ENCODE measurements at regions not wholly inside any gene's neighbourhood (a gene's known extent, or its start where the extent isn't known, plus 50 kb on each side); places are given as distances from the start of the nearest gene placed in this dataset.

- DNase-seq = no peak
- Histone ChIP-seq H3K4me3 (no peak overlapping the region), H3K27ac (no peak overlapping the region), H3K4me1 (no peaks in the 10 kb centered on the region), H3K36me3 (no peaks in the 10 kb centered on the region), H3K27me3 (no peaks in the 10 kb centered on the region), H3K9me3 (no peaks in the 10 kb centered on the region)
- intact Hi-C loops (cut with DNase I) = no loop called here
- TF ChIP-seq POLR2AphosphoS5 (IDR thresholded peaks at IDR 0.05) (no peak), EP300 (IDR thresholded peaks at IDR 0.05) (no peak), POLR2A (IDR thresholded peaks at IDR 0.05) (no peak)
- TF ChIP-seq, protein P1, sequence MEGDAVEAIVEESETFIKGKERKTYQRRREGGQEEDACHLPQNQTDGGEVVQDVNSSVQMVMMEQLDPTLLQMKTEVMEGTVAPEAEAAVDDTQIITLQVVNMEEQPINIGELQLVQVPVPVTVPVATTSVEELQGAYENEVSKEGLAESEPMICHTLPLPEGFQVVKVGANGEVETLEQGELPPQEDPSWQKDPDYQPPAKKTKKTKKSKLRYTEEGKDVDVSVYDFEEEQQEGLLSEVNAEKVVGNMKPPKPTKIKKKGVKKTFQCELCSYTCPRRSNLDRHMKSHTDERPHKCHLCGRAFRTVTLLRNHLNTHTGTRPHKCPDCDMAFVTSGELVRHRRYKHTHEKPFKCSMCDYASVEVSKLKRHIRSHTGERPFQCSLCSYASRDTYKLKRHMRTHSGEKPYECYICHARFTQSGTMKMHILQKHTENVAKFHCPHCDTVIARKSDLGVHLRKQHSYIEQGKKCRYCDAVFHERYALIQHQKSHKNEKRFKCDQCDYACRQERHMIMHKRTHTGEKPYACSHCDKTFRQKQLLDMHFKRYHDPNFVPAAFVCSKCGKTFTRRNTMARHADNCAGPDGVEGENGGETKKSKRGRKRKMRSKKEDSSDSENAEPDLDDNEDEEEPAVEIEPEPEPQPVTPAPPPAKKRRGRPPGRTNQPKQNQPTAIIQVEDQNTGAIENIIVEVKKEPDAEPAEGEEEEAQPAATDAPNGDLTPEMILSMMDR (IDR thresholded peaks at IDR 0.05) = no peak
- 95 to 97% methylated on average over 2 of the region's 2 CpGs for WGBS, 2 donors
Measured at GRCh38 chr18:45493830-45494229, 121.4 kb upstream of the SLC14A2 start.

- intact Hi-C loops (cut with DNase I) = no loop called here
- no peak for DNase-seq
- Histone ChIP-seq H3K27ac (no peak overlapping the region), H3K36me3 (no peaks in the 10 kb centered on the region), H3K27me3 (no peaks in the 10 kb centered on the region), H3K4me3 (no peak overlapping the region), H3K4me1 (no peaks in the 10 kb centered on the region), H3K9me3 (no peaks in the 10 kb centered on the region)
- WGBS, 2 donors = 84 to 91% methylated on average over 6 of the region's 6 CpGs
- no peak for TF ChIP-seq POLR2AphosphoS5 (IDR thresholded peaks at IDR 0.05)
- TF ChIP-seq EP300 (IDR thresholded peaks at IDR 0.05) = no peak
- TF ChIP-seq POLR2A (IDR thresholded peaks at IDR 0.05) = no peak
- TF ChIP-seq, protein P1 (IDR thresholded peaks at IDR 0.05) = no peak
Measured at GRCh38 chr18:45494811-45495210, 120.5 kb upstream of the SLC14A2 start.

- Histone ChIP-seq H3K4me1 (no peaks in the 10 kb centered on the region), H3K9me3 (no peaks in the 10 kb centered on the region), H3K36me3 (no peaks in the 10 kb centered on the region), H3K27ac (no peak overlapping the region), H3K27me3 (no peaks in the 10 kb centered on the region), H3K4me3 (no peak overlapping the region)
- no peak for TF ChIP-seq EP300 (IDR thresholded peaks at IDR 0.05)
- TF ChIP-seq, protein P1 (IDR thresholded peaks at IDR 0.05) = no peak
- no peak for TF ChIP-seq POLR2AphosphoS5 (IDR thresholded peaks at IDR 0.05)
- no peak for TF ChIP-seq POLR2A (IDR thresholded peaks at IDR 0.05)
- no peak for DNase-seq
- 97 to 98% methylated on average over 1 of the region's 1 CpG for WGBS, 2 donors
- intact Hi-C loops (cut with DNase I) = no loop called here
Measured at GRCh38 chr18:45496741-45497140, 118.5 kb upstream of the SLC14A2 start.

GRCh38 chr18:45497595-45498286, 117.5 kb upstream of the SLC14A2 start:
- Histone ChIP-seq H3K27ac (no peak overlapping the region), H3K4me3 (no peak overlapping the region), H3K36me3 (no peaks in the 10 kb centered on the region), H3K27me3 (no peaks in the 10 kb centered on the region), H3K4me1 (no peaks in the 10 kb centered on the region), H3K9me3 (no peaks in the 10 kb centered on the region)
- intact Hi-C loops (cut with DNase I) = no loop called here
- DNase-seq = no peak
- no peak for TF ChIP-seq EP300 (IDR thresholded peaks at IDR 0.05)
- TF ChIP-seq POLR2A (IDR thresholded peaks at IDR 0.05) = no peak
- no peak for TF ChIP-seq POLR2AphosphoS5 (IDR thresholded peaks at IDR 0.05)
- TF ChIP-seq, protein P1 (IDR thresholded peaks at IDR 0.05) = no peak
- WGBS, 2 donors = 94 to 95% methylated on average over 5 of the region's 5 CpGs

- WGBS, 2 donors = 80 to 82% methylated on average over 4 of the region's 4 CpGs
- H3K27me3 ChIP-seq = no peaks in the 10 kb centered on the region
Measured at GRCh38 chr18:45498287-45498658, 117.0 kb upstream of the SLC14A2 start.

More at GRCh38 chr18:45498287-45498658, 117.0 kb upstream of the SLC14A2 start:
- TF ChIP-seq EP300 (IDR thresholded peaks at IDR 0.05) = no peak
- Histone ChIP-seq H3K4me3 (no peak overlapping the region), H3K27ac (no peak overlapping the region), H3K36me3 (no peaks in the 10 kb centered on the region), H3K9me3 (no peaks in the 10 kb centered on the region), H3K4me1 (no peaks in the 10 kb centered on the region)
- DNase-seq = no peak
- intact Hi-C loops (cut with DNase I) = no loop called here
